ENCODE measurements at regions not wholly inside any gene's neighbourhood (a gene's known extent, or its start where the extent isn't known, plus 50 kb on each side); places are given as distances from the start of the nearest gene placed in this dataset.

DNA sequence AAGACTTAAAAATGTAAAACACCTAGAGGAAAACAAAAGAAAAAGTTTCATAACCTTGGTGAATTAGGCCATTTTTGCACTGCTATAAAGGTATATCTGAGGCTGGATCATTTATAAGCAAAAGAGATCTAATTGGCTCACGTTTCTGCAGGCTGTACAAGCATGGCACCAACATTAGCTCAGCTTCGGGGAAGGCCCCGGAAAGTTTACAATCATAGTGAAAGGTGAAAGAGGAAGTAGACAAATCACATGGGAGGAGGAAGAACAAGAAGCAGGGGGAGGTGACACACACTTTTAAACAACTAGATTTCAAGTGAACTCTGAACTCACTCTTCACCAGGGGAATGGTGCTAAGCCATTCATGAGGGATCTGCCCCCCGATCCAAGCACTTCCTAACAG, 1358.5 kb upstream of the PCDH9 start:
- Mint-ChIP-seq H3K36me3 (no peaks in the 10 kb centered on the region), H3K27me3 (ENCODE audit: insufficient read depth, low read depth) (no peaks in the 10 kb centered on the region), H3K27ac (no peak overlapping the region), H3K9me3 (no peaks in the 10 kb centered on the region), H3K4me3 (no peak overlapping the region), H3K4me1 (no peaks in the 10 kb centered on the region)
- Histone ChIP-seq H3K4me1 (no peaks in the 10 kb centered on the region), H3K9ac (no peak overlapping the region), H3F3A (ENCODE audit: low read depth) (no peaks in the 10 kb centered on the region), H3K9me3 (ENCODE audit: low read depth) (no peaks in the 10 kb centered on the region), H3K27me3 (no peaks in the 10 kb centered on the region), H3K4me3 (no peak overlapping the region), H3K79me2 (ENCODE audit: low read depth) (no peaks in the 10 kb centered on the region), H2AFZ (replicated peaks) (no peak overlapping the region), H4K20me1 (ENCODE audit: low read depth) (no peaks in the 10 kb centered on the region), H3K27ac (no peak overlapping the region), H3K4me2 (no peak overlapping the region), H3K36me3 (no peaks in the 10 kb centered on the region)
- DNase-seq (ENCODE audit: low spot score), result no peak
- TF ChIP-seq, protein P1, sequence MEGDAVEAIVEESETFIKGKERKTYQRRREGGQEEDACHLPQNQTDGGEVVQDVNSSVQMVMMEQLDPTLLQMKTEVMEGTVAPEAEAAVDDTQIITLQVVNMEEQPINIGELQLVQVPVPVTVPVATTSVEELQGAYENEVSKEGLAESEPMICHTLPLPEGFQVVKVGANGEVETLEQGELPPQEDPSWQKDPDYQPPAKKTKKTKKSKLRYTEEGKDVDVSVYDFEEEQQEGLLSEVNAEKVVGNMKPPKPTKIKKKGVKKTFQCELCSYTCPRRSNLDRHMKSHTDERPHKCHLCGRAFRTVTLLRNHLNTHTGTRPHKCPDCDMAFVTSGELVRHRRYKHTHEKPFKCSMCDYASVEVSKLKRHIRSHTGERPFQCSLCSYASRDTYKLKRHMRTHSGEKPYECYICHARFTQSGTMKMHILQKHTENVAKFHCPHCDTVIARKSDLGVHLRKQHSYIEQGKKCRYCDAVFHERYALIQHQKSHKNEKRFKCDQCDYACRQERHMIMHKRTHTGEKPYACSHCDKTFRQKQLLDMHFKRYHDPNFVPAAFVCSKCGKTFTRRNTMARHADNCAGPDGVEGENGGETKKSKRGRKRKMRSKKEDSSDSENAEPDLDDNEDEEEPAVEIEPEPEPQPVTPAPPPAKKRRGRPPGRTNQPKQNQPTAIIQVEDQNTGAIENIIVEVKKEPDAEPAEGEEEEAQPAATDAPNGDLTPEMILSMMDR (IDR thresholded peaks at IDR 0.05), result no peak
- TF ChIP-seq EZH2 (IDR thresholded peaks at IDR 0.05) (no peak), EZH2phosphoT487 (IDR thresholded peaks at IDR 0.05) (no peak)

DNA sequence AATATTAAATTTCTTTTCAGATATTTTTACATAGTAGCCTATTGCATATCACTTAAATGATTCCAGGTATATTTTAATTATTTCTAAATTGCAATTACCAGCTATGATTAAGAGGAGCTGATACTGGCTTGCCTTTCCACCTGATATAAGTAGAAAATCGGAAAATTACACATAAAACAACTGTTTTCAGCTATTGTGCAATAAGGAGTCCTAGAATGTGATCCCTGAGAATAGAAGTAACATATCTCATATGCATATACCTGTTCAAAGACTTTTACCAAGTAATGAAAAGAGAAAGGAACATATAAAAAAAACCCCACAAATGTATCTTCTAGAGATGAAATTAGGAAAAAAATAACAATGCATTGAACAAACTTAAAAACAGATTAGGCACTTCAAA, 1354.6 kb upstream of the PCDH9 start:
- Histone ChIP-seq H3K36me3 (no peaks in the 10 kb centered on the region), H4K20me1 (ENCODE audit: low read depth) (no peaks in the 10 kb centered on the region), H2AFZ (replicated peaks) (no peak overlapping the region), H3K79me2 (ENCODE audit: low read depth) (no peaks in the 10 kb centered on the region), H3F3A (ENCODE audit: low read depth) (no peaks in the 10 kb centered on the region), H3K27me3 (no peaks in the 10 kb centered on the region), H3K4me2 (no peak overlapping the region), H3K9ac (no peak overlapping the region), H3K4me3 (no peak overlapping the region), H3K9me3 (ENCODE audit: low read depth) (no peaks in the 10 kb centered on the region), H3K4me1 (no peaks in the 10 kb centered on the region), H3K27ac (no peak overlapping the region)
- Mint-ChIP-seq H3K36me3 (no peaks in the 10 kb centered on the region), H3K4me1 (no peaks in the 10 kb centered on the region), H3K4me3 (no peak overlapping the region), H3K27ac (no peak overlapping the region), H3K27me3 (ENCODE audit: insufficient read depth, low read depth) (no peaks in the 10 kb centered on the region), H3K9me3 (peaks cover 8% of the 10 kb centered on the region)
- TF ChIP-seq, protein P1 (IDR thresholded peaks at IDR 0.05), result no peak
- TF ChIP-seq EZH2 (IDR thresholded peaks at IDR 0.05), result no peak
- TF ChIP-seq EZH2phosphoT487 (IDR thresholded peaks at IDR 0.05), result no peak
- DNase-seq (ENCODE audit: low spot score), result no peak

DNA sequence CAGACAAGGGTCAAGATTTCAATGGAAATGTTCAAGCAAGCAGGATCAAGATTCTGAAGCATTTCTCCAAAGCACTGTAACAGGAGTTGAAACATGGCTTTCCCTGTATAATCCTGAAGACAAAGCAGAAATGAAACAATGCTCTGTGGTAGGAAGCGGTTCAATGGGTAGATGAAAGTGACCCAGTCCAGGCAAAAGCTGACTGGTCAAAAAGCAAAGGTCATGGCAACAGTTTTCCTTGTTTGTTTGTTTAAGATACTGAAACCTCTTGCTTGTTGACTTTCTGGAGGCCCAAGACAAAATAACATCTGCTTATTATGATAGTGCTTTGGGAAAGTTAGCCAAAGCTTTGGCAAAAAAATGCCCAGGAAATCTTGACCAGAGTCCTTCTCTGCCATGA, 1343.9 kb upstream of the PCDH9 start:
- H3K4me2 ChIP-seq, result no peak overlapping the region
- no peaks in the 10 kb centered on the region for H3F3A ChIP-seq (ENCODE audit: low read depth)
- no peak overlapping the region for H3K27ac ChIP-seq
- H3K9ac ChIP-seq, result no peak overlapping the region
- no peak overlapping the region for H3K4me3 Mint-ChIP-seq
- H3K27ac Mint-ChIP-seq, result no peak overlapping the region
- TF ChIP-seq EZH2phosphoT487 (IDR thresholded peaks at IDR 0.05) (no peak), EZH2 (IDR thresholded peaks at IDR 0.05) (no peak)
- TF ChIP-seq, protein P1 (IDR thresholded peaks at IDR 0.05), result no peak
- peaks cover 21% of the 10 kb centered on the region for H3K4me1 Mint-ChIP-seq
- no peaks in the 10 kb centered on the region for H3K4me1 ChIP-seq
- H3K79me2 ChIP-seq (ENCODE audit: low read depth), result no peaks in the 10 kb centered on the region
- no peaks in the 10 kb centered on the region for H3K36me3 ChIP-seq
- peaks cover 3% of the 10 kb centered on the region for H3K9me3 Mint-ChIP-seq
- H2AFZ ChIP-seq (replicated peaks), result peak overlapping the region; percentile 64
- H3K4me3 ChIP-seq, result no peak overlapping the region
- no peaks in the 10 kb centered on the region for H3K9me3 ChIP-seq (ENCODE audit: low read depth)
- no peaks in the 10 kb centered on the region for H3K36me3 Mint-ChIP-seq
- H3K27me3 Mint-ChIP-seq (ENCODE audit: insufficient read depth, low read depth), result no peaks in the 10 kb centered on the region
- no peak for DNase-seq (ENCODE audit: low spot score)
- no peaks in the 10 kb centered on the region for H3K27me3 ChIP-seq
- no peaks in the 10 kb centered on the region for H4K20me1 ChIP-seq (ENCODE audit: low read depth)

Measured in neural progenitor cell (in vitro differentiated cells).